ENCODE measurements at regions not wholly inside any gene's neighbourhood (a gene's known extent, or its start where the extent isn't known, plus 50 kb on each side); places are given as distances from the start of the nearest gene placed in this dataset.

DNA sequence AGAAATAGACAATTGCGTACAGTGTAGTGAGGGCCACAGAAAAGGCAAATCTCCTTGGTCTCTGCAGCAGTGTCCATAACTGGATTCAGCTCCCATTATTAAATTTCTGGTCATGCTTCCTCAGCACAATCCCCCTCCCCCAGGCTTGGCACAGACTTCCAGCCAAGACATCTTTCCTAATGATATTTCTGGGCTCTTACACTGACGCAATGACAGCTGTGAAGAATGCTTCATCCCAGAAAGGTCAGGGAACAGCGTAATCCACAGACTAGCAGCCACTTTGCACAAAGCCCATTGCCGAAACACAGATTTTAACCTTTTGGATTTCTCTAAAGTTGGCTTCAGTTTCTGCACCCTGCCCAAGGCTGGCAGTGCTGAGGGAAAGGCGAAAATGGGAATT, 597.6 kb upstream of the CPEB2 start:
- WGBS, result 81% methylated on average over 5 of the region's 5 CpGs
- Histone ChIP-seq H3K27me3 (ENCODE audit: control insufficient read depth in 4 of 4, insufficient read depth in 4 of 4, low read length in 3 of 4) (no peaks in the 10 kb centered on the region), H3K27ac (ENCODE audit: low read depth in 1 of 2, low read length in 2 of 2) (no peak overlapping the region), H3K9ac (ENCODE audit: low read depth in 1 of 2, low read length in 2 of 2) (no peak overlapping the region), H3K9me3 (ENCODE audit: control insufficient read depth in 4 of 4, low read length in 3 of 4) (no peaks in the 10 kb centered on the region), H3K4me3 (ENCODE audit: low read depth in 1 of 3, low read length in 3 of 3) (no peak overlapping the region), H3K4me1 (ENCODE audit: control insufficient read depth in 4 of 4, insufficient read depth in 4 of 4, low read length in 3 of 4) (no peaks in the 10 kb centered on the region), H3K36me3 (ENCODE audit: control insufficient read depth in 4 of 4, insufficient read depth in 3 of 4, low read depth in 1 of 4, low read length in 3 of 4) (no peaks in the 10 kb centered on the region)
- DNase-seq (ENCODE audit: low spot score), result no peak
- TF ChIP-seq, protein P1, sequence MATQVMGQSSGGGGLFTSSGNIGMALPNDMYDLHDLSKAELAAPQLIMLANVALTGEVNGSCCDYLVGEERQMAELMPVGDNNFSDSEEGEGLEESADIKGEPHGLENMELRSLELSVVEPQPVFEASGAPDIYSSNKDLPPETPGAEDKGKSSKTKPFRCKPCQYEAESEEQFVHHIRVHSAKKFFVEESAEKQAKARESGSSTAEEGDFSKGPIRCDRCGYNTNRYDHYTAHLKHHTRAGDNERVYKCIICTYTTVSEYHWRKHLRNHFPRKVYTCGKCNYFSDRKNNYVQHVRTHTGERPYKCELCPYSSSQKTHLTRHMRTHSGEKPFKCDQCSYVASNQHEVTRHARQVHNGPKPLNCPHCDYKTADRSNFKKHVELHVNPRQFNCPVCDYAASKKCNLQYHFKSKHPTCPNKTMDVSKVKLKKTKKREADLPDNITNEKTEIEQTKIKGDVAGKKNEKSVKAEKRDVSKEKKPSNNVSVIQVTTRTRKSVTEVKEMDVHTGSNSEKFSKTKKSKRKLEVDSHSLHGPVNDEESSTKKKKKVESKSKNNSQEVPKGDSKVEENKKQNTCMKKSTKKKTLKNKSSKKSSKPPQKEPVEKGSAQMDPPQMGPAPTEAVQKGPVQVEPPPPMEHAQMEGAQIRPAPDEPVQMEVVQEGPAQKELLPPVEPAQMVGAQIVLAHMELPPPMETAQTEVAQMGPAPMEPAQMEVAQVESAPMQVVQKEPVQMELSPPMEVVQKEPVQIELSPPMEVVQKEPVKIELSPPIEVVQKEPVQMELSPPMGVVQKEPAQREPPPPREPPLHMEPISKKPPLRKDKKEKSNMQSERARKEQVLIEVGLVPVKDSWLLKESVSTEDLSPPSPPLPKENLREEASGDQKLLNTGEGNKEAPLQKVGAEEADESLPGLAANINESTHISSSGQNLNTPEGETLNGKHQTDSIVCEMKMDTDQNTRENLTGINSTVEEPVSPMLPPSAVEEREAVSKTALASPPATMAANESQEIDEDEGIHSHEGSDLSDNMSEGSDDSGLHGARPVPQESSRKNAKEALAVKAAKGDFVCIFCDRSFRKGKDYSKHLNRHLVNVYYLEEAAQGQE (IDR thresholded peaks at IDR 0.05), result no peak
- no peak for TF ChIP-seq YY1 (IDR thresholded peaks at IDR 0.05)
- no peak for TF ChIP-seq FOXA1 (IDR thresholded peaks at IDR 0.05)
- TF ChIP-seq HNF4A (conservative IDR thresholded peaks at IDR 0.05), result no peak
- TF ChIP-seq SP1 (IDR thresholded peaks at IDR 0.05), result no peak
- TF ChIP-seq TAF1 (conservative IDR thresholded peaks at IDR 0.05), result no peak
- TF ChIP-seq FOXA2 (IDR thresholded peaks at IDR 0.05), result no peak
- TF ChIP-seq RAD21 (IDR thresholded peaks at IDR 0.05), result no peak
- no peak for TF ChIP-seq NR2F2 (IDR thresholded peaks at IDR 0.05)
- TF ChIP-seq EGR1 (IDR thresholded peaks at IDR 0.05; ENCODE audit: low read depth in 2 of 2), result no peak
- TF ChIP-seq, protein P2, sequence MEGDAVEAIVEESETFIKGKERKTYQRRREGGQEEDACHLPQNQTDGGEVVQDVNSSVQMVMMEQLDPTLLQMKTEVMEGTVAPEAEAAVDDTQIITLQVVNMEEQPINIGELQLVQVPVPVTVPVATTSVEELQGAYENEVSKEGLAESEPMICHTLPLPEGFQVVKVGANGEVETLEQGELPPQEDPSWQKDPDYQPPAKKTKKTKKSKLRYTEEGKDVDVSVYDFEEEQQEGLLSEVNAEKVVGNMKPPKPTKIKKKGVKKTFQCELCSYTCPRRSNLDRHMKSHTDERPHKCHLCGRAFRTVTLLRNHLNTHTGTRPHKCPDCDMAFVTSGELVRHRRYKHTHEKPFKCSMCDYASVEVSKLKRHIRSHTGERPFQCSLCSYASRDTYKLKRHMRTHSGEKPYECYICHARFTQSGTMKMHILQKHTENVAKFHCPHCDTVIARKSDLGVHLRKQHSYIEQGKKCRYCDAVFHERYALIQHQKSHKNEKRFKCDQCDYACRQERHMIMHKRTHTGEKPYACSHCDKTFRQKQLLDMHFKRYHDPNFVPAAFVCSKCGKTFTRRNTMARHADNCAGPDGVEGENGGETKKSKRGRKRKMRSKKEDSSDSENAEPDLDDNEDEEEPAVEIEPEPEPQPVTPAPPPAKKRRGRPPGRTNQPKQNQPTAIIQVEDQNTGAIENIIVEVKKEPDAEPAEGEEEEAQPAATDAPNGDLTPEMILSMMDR (IDR thresholded peaks at IDR 0.05; ENCODE audit: low read depth, low read length, missing input control), result no peak
- no peak for TF ChIP-seq HNF4G (IDR thresholded peaks at IDR 0.05)
- TF ChIP-seq, protein P3, sequence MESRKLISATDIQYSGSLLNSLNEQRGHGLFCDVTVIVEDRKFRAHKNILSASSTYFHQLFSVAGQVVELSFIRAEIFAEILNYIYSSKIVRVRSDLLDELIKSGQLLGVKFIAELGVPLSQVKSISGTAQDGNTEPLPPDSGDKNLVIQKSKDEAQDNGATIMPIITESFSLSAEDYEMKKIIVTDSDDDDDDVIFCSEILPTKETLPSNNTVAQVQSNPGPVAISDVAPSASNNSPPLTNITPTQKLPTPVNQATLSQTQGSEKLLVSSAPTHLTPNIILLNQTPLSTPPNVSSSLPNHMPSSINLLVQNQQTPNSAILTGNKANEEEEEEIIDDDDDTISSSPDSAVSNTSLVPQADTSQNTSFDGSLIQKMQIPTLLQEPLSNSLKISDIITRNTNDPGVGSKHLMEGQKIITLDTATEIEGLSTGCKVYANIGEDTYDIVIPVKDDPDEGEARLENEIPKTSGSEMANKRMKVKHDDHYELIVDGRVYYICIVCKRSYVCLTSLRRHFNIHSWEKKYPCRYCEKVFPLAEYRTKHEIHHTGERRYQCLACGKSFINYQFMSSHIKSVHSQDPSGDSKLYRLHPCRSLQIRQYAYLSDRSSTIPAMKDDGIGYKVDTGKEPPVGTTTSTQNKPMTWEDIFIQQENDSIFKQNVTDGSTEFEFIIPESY (IDR thresholded peaks at IDR 0.05), result no peak
- TF ChIP-seq RXRA (IDR thresholded peaks at IDR 0.05), result no peak
- TF ChIP-seq, protein P4, sequence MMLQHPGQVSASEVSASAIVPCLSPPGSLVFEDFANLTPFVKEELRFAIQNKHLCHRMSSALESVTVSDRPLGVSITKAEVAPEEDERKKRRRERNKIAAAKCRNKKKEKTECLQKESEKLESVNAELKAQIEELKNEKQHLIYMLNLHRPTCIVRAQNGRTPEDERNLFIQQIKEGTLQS (IDR thresholded peaks at IDR 0.05), result no peak
- TF ChIP-seq, protein P5, sequence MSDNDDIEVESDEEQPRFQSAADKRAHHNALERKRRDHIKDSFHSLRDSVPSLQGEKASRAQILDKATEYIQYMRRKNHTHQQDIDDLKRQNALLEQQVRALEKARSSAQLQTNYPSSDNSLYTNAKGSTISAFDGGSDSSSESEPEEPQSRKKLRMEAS (IDR thresholded peaks at IDR 0.05), result no peak
- TF ChIP-seq JUND (IDR thresholded peaks at IDR 0.05), result no peak

DNA sequence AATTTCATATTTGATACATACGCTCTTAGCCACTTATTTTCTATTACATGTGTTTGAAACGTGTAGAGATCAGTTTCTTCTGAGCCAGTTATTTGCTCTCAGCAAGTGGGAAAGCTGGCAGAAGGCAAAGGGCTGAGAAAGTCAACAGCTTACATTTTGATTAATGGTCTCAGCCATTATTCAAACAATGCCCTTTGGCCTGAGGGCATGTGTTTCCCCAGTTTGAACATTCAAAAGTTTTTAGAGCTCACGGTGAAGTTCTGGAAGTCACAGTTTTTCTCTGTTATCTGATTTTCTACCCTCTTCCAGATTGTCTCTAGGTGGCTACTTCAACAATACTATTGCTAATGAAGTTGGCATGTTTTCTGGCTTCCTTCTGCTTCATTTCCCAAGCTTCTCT, 591.8 kb upstream of the CPEB2 start:
- Histone ChIP-seq H3K36me3 (ENCODE audit: control insufficient read depth in 4 of 4, insufficient read depth in 3 of 4, low read depth in 1 of 4, low read length in 3 of 4) (no peaks in the 10 kb centered on the region), H3K27me3 (ENCODE audit: control insufficient read depth in 4 of 4, insufficient read depth in 4 of 4, low read length in 3 of 4) (peaks cover 0 to 2% (median 0%) of the 10 kb centered on the region in 4 donors), H3K9ac (ENCODE audit: low read depth in 1 of 2, low read length in 2 of 2) (no peak overlapping the region), H3K4me3 (ENCODE audit: low read depth in 1 of 3, low read length in 3 of 3) (no peak overlapping the region), H3K4me1 (ENCODE audit: control insufficient read depth in 4 of 4, insufficient read depth in 4 of 4, low read length in 3 of 4) (no peaks in the 10 kb centered on the region), H3K9me3 (ENCODE audit: control insufficient read depth in 4 of 4, low read length in 3 of 4) (no peaks in the 10 kb centered on the region), H3K27ac (ENCODE audit: low read depth in 1 of 2, low read length in 2 of 2) (no peak overlapping the region)
- TF ChIP-seq HNF4A (conservative IDR thresholded peaks at IDR 0.05), result no peak
- TF ChIP-seq, protein P5 (IDR thresholded peaks at IDR 0.05), result no peak
- no peak for TF ChIP-seq SP1 (IDR thresholded peaks at IDR 0.05)
- TF ChIP-seq, protein P1 (IDR thresholded peaks at IDR 0.05), result no peak
- TF ChIP-seq, protein P4 (IDR thresholded peaks at IDR 0.05), result no peak
- TF ChIP-seq TAF1 (conservative IDR thresholded peaks at IDR 0.05), result no peak
- DNase-seq (ENCODE audit: low spot score), result no peak
- 33% methylated on average over 3 of the region's 3 CpGs for whole genome bisulfite sequencing

Measured in liver (tissue), 8 donors.